ENCODE measurements at regions not wholly inside any gene's neighbourhood (a gene's known extent, or its start where the extent isn't known, plus 50 kb on each side); places are given as distances from the start of the nearest gene placed in this dataset.

DNA sequence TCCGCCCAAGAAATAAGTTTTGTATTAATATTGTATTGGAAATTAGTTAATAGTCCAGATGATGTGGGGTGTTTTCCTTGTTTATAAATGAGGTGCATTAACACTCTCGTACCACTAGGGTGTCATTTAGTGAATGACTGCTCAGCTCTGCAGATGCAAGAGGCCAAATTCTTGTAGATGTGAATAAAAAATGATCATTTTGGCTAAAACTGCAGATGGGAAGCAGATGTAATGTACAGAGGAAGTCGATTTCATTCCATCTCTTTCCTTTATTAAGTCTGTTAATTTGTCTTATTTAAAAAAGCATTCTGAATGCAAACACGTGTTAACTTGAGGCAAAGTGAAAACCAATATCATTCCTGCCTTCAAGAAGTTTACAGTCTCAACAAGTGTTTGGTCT, 108.1 kb downstream of the DHX15 start:
- peak; percentile 22 for DNase-seq

DNA sequence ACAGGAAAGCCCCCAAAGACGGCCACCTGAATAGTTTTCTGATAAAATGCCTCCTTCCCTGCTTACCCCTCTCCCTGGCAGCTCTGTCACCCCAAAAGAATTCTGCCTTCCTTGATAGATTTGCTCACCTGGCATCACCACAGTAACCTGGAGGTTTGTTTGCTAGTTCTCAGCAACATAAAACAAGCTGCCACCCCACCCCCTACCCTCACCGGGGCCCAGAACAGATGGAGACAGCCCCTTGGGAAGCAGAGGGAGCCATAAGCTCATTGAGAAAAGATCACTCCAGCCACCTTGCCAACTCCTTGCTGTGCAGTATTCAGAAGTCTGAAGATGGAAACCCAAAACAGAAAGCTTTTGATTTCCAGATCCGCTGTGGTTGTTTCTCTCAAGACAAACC, 108.6 kb downstream of the DHX15 start:
- no peak for DNase-seq

DNA sequence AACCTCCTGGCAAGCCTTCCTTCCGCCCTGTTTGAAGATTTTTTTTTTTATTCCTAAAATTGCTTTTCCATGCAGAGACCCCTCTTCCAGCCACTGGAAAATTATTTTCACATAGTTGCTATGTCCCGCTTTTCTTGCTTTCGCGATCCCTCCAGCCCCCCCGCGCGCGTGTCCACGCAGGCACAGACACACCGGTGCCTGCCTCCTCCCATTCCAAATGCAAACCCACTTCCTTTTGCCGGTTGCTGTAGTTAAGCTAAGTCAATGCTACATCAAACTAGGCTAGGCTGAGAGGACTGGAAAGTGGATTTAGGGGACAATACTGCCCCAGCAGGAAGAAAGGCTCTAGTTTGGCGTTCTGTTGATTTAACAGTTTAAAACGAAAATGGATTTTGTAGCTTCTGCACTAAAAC, 111.0 kb downstream of the DHX15 start:
- peak; percentile 9 for DNase-seq

DNA sequence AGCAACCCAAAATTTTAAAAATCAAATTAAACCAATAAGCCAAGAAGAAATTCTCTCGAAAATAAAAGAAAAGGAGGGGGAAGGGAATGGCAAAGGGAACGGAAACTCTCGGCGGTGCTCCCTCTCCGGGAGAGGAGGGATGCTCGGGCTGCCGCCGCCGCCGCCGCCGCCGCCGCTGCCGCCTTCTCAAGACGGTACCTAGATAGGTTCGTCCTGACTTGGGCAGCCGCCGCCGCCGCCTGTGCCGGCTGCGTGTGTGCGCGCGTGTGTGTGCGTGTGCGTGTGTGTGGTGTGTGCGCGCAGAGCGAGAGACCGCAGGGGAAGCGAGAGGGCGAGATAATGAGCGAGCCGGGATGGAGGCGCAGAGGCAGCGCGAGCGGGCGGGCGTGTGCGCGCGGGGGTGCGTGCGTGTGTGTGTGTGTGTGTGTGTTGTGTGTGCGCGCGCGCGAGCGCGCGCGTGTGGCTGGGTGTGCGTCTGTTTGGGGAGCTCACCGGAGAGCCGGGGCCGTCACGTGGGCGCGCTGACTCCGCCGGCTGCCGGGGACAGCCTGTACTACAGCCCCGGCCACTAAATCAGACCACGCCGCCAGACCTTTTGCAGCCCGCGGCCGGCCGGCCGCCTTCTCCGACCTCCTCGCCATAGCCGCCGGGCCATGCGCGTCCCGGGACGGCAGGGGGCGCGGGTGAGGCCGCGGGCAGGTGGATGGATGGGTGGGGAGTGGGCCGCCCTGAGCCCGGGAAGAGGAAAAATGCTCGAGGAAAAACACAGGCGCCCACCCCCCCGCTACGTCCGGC, 111.6 kb downstream of the DHX15 start:
- DNase-seq: peak; percentile 41

DNA sequence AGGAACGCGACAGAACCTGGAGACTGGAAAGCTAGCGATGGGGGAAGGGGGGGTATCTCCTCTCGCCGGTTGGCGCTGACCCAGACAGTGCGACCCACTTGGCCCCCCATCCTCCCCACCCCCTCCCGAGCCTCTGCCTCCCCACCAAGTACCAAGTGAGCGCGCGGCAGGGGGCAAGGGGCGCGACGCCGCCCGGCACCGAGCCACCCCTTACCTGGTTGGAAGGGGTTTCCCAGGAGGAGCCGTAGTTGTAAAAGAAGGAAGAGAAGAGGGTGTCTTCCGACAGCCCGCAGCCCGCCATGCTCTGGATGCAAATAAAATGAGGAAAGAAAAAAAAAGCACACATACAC, 112.2 kb downstream of the DHX15 start:
- DNase-seq: no peak

DNA sequence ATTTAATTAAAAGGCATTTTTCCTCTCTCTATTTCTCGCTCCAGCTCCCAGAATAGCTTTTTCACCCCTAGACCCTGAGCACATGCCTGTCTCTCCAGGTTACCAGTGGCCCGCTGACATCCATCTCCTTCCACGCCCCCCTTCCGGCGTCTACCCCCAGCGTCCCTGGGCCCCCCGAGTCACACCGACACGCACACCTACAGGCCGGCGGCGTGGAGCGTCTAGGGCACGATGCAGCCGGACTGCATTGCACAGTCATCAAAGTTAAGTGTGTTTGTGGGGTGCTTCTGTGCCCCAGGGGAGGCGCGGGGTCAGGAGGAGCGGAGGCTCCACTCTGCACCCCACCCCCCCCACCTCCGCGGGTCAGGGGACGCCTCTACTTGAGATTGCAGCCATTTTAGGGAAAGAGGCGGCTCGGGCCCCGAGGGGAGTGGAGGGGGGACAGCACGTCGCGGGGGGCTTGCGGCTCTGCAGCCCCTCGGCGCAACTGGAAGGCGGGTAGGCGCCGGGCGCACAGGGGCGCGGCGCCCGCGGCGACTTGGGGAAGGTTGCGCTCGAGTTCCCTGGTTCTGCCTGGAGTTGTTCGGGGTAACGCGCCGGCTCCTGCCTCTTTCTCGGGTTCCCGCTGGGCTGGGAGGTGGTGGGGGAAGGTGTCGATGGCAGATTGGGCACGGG, 112.7 kb downstream of the DHX15 start:
- DNase-seq: no peak

DNA sequence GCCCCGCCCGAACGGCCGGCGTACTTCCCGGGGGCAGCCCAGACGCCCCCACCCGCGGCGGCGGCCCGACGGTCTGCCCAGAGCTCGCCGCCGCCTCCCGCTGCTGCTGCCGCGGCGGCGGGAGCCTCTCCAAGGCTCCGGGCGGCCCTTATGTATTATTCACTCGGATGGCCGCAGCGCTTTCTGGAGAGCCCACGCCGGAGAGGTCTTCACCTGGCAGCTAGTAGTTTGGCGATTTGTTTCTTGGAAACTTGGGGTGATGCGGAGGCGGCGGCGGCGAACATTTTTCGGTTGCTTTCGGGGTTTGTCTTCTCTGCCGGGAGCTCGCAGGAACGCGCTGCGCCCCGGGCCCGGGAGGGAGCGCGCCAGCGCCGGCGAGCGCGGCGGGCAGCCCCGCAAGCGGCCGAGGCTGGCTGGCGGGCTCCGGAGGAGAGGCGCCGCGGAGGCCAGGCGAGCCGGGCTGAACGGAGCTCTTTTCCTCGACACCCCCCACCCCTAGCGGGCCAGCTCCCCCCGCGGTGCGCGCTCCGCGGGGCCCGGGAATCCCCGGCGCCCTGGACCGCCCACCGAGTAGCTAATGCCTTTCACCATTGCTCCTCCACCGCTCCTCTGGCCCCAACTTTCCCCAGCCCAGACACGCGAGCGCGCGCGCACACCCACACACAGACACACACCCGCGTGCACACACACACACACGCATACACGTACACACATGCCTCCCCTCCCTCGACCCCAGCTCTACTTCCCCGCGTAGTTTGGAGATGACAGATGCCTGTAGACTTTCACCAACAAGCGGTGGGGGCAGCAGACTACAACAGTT, 113.5 kb downstream of the DHX15 start:
- DNase-seq: no peak

DNA sequence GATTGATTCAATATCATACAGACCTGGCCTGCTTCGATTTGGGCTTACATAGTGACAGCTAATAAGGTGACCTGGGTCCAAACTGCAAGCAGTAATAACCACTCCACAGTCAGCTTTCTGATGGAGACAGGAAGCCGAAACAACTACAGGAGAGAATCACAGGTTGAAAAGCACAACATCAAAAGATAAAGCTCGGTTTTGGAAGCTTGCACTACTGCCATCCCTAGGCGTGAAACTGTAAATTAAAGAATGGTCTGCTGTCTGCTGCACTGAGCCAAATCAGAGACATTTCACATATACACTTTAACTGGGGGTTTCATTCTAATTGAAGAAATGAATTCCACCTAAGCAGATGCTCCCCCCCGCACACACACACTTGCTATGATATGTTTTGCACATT, 116.3 kb downstream of the DHX15 start:
- DNase-seq: no peak

DNA sequence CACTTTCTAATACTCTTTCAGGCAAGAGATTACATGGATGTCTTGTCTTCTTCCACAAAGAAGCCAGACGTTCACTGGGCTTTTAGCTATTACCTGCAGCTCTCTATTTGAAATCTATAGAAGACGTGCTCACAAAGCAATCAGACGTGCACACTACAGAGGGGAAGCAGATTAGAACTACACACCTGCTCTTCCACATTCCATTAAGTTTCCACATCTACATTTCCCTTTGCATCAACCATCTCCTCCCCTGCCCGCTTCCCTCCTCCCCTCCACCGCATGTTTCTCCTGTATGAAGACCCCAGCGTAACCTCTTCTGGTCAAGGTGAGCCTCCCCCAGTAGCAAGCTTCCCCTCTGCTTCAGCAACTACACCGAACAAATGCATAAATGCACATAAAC, 119.8 kb downstream of the DHX15 start:
- no peak for DNase-seq

DNA sequence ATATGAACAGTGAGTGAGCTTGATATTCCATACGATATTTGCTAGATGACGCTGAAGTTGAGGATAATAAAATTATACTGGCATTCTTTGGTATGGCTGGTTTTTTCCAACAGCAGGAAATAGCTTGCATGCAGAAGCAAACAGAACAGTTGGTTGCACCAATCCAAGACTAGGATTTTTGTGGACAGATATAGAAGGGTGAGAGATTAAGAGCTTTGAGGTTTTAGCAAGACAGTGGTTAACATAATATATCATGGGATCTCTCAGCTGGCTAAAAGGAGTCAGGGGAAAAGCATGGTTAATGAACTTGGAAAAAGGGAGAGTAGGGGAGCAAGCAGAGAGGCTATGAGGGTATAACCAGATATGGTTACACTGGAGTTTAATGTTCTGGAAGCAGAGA, 127.9 kb downstream of the DHX15 start:
- DNase-seq: no peak

DNA sequence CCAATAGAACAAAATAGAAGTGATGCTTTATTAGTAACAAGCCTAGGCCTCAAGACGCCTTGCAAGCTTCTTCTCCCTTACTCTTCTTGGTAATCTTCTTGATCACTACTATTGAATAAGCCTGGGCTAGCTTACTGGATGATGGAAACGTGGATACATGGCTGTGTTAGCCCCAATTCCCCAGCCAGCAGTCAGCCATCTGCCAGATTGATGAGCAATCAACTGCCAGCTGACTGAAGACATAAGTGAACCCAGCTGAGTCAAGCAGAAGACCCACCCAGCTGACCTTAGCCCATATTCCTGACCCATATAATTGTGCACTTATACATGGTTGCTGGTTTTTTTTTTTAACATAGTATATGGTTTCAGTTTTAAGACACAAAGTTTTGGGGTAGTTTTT, 130.4 kb downstream of the DHX15 start:
- DNase-seq: no peak

DNA sequence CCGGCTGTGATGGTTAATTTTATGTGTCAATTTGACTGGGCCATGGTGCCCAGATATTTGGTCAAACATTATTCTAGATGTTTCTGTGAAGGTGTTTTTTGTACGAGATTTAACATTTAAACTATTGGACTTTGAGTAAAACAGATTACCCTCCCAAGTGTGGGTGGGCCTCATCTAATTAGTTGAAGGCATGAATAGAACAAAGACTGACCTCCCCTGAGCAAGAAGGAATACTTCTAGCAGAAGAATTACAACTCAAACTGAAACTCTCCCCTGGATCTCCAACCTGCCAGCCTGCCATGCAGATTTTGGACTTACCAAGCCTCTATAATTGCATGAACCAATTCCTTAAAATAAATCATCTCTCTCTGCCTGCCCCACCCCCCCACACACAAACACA, 132.5 kb downstream of the DHX15 start:
- DNase-seq: no peak

DNA sequence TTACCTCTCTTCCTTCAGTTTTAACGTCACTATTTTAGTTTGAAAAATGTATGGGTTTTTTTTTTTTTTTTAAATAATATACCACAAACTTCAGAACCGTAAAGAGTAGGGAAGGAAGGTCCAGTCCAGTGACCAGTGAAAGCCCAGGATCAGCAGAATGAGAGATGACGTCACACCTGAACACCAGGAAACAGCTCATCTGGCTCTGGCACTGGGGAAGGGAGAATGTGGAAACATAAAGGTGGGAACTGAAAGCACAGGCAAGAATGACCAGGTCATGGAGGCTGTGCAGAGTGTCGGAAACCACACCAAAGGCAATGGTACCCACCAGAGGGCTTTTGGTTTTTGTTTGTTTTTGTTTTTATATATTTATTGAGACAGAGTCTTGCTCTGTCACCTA, 141.2 kb downstream of the DHX15 start:
- DNase-seq: no peak

DNA sequence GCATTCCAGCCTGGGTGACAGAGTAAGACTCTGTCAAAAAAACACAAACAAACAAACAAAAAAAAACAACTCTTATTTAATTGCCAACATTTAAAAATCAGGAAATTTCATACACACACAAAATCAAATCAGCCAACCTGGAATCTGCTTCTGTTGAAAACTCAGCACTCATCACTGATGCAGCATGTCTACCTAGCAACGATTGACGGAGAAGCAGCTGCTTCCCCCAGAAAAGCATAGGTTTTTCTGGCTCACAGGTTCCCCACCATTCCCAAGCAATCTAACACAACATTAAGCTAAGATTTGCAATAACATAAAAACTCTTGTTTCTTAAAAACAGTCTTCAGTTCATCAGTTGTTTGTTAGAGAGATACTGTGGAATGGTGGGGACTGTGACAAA, 143.6 kb downstream of the DHX15 start:
- DNase-seq: no peak

DNA sequence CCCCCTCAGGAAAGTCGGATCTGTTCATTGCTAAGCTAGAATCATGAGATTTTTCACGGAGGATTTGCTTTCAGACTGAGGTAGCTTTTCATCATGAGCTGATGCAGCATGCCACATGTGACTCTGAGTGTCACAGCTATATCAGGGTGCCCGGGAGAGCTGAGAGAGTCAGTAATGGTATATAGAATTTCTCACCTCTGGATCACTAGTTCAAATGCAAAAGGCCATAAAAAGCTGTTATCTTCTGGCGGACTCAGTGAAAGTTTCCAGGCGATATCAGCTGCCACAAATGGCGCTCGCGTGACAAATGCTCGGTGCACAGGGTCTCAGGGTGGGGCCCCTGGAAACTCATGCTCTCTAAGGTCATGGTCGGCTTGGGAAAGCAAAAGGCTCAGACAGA, 150.1 kb downstream of the DHX15 start:
- DNase-seq: no peak

DNA sequence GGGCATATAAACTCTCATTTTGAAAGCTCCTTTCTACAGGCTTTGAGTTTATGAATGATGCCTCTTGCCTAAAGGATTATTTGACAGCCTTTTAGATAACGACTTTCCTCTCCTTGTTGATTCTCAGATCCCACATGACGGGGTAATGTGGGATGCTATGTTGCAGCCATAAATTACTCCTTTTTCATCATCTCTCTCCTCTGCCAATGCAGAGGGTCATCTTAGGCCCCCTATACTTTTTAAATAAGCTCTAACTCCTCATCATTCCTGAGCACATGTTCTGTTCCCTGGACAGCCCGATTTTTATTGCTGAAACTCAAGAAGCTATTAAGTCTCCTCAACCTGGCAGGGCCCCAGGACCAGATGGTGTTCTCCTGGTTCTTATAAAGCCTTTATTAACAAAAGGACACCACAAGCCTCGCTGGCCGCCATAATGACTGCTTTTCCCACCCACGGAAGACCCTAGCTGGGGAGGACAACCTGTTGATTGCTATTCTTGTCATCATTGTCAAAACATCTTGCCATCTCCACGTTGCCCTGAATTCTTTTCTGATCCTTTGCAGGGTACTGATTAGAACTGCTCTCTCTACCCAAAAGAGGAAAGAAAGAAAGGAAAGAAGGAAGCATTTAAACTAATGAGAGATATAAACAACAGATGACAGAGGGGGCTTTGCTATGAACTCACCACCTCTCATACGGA, 150.7 kb downstream of the DHX15 start:
- no peak for DNase-seq

DNA sequence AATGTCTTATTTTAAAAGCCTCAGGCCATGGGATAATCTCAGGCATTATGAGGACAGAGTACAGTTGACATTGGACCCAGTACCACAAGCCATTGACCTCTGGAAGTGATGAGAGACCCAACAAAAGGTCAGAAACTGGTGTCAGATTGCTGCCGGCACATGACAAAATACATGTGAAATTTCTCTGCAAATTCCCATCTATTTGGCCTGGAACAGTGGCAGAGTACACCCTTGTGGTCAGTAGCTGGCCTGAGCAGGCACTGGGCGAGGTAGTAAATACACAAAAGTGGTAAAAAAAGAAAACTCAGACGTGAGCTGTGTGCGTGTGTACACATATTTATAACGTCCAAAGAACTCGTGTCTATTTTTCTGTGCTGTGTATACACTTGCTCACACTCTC, 155.5 kb downstream of the DHX15 start:
- DNase-seq: no peak

DNA sequence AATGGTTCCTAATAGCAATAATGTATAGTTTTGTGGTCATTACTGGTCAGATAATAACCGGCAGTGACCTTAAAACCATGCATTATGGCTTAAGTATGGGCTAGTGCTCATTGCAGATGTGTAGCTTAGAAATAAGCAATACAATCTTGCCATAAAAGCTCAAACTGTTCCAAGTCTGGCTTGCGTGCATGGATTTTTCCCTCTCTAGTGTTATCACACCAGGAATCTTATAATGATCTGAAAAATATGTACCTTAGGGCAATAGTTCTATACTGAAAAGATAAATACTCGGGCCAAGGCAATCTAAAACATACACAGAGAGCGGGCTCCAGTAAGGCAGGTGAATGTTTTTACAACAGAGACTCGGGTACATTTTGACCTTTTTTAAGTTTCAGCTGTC, 157.8 kb downstream of the DHX15 start:
- no peak for DNase-seq

DNA sequence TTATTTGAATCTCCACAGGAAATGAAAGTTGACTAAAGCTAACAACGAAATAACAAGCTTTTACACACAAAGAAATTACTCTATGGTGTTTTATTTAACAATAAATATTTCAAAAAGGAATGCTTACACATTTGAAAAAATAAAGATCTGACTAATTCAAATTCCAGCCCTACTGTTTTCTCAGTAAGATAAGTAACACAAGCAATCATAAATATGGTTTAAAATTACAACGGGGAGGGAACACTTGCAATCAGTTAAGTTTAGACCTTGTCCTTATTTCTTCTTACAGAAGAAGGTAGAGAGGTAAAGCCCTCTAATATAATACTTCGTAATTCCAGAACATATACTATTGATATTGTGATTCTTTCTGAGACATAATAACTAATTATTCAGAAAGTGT, 158.5 kb downstream of the DHX15 start:
- no peak for DNase-seq

DNA sequence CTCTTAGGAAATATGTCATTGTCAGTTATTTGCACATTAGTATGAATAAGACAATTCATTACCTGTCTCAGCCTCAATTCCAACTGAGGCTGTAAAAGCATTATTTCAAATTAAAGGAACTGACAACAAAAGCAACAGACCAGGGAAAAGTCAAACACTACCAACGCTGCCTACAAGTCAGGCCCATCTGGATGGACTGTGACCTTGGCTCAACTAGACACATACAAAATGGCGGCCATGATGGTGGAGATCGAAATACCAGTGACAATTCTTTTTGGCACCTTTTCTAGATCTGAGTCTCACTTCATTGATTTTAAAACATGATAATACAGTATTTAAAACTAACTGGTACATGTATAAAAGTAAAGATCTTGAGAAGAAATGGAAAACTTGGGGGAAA, 160.7 kb downstream of the DHX15 start:
- DNase-seq: no peak

DNA sequence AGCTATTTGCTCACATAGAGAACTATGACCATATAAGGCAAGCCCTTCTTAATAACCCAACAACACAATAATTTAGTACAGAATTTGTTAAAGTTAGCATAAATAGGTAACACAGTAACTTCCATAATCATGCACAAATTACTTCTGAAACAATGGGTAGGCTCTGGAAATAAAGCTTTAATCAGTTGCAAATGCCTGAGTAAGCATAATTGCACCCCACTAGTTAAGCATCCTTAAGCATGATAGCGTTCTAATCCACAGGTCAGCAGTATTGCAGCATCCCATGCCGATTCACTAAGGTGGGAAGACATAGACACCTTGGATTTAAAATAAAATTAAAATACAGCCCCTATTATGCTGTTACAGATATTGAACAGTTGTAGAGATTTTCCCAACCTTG, 161.7 kb downstream of the DHX15 start:
- no peak for DNase-seq

DNA sequence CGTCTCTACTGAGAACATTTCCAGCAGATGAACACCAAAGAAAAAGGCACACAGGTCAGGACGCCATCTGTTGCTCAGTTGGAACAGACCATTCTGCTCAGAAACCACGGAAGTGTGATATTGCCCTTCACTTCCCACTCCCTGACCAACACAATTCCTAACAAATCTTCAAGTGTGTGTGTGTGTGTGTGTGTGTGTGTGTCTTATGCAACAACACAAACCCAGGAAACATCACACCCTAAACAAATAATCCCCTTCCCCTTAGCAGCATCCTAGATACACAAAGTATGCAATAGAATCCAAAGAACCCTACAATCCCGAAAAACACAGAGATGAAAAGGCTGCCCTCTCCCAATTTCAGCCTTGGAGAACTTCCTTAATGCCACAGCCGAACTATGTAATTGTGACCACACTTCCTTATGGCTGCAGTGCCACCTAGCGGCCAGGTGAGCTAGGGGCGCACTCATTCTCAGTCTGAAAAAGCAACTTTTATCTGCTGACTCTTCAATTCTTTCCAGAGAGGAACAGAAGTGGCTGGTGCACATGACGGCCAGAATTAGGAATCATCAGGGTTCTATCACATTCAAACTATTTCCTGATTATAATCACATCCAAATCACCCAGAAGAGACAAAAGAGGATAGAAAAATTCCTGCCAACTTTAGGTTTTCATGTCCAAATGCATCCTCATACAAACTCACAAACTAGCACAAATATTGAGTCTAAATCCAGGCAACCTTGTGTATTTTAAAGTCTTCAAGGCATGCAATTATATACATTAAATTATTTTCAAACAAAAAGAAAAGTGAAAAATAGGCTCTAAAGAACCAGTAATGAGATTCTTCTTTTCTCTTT, 164.9 kb downstream of the DHX15 start:
- DNase-seq: peak; percentile 68

Data from hematopoietic multipotent progenitor cell treated with erythropoietin and hydrocortisone succinate and interleukin-3 and kit ligand, for 8 days (in vitro differentiated cells).